K562 (cell line): ENCODE measurements at regions not wholly inside any gene's neighbourhood (a gene's known extent, or its start where the extent isn't known, plus 50 kb on each side); places are given as distances from the start of the nearest gene placed in this dataset.

Source experiments
- ATAC-seq: fragments of 200-7000 bp; cut with Tn5 transposase; 3 replicates; pipeline ENCODE4 v1.9.1; 2020; ENCODE audit warnings: moderate library complexity
- BruUV-seq: library from RNA; stranded (reverse); fragments of 400-500 nt; replicated peaks from 2 replicates; lab custom pipeline; 2021; lab: Mats Ljungman, UMichigan
- CTCF ChIA-PET: fragments of 300-600 bp; formaldehyde crosslinking; extraction: SDS; loops from one replicate; lab custom pipeline; 2021; ENCODE audit warnings: low intra/inter-chr PET ratio; lab: Yijun Ruan, JAX
- POLR2A ChIA-PET: fragments of 300-600, 350-650 bp; sonication (Branson Sonifier 250); formaldehyde crosslinking; extraction: SDS; loops from one replicate; lab custom pipeline; 2021; ENCODE audit warnings: antibody characterized with exemption, inconsistent platforms; lab: Yijun Ruan, JAX
- DNase-seq, 4 experiments: peaks; one replicate each; pipeline versions ENCODE4 v3.0.0 to v3.0.0-alpha.2; 2011 to 2018; ENCODE audit warnings: low spot score in 3 of 4, mixed read lengths in 3 of 4; ENCODE audit errors: extremely low read depth in 1 of 4
- FAIRE-seq: peaks from 2 replicates; lab custom pipeline; 2011; peaks lifted over from hg19 to GRCh38; lab: Jason Lieb, UNC
- H2AFZ ChIP-seq: 2 replicates; pipeline ENCODE4 v1.6.0; 2011; ENCODE audit warnings: low read depth, low read length, control low read depth, inconsistent platforms
- H3K27ac ChIP-seq: fragments of 200-600 bp; 3 replicates; pipeline ENCODE4 v1.8.0; 2011; ENCODE audit warnings: low read depth, mild to moderate bottlenecking, control low read depth, inconsistent platforms, low read length, moderate library complexity, mixed read lengths; ENCODE audit errors: extremely low read depth
- H3K27me3 ChIP-seq, 2 experiments: fragments of 300-600 bp in 1 of 2; 2 replicates in 1 of 2; 3 replicates in 1 of 2; pipeline versions ENCODE4 v1.6.0 to v1.8.0; 2011; ENCODE audit warnings: inconsistent platforms in 2 of 2, low read length in 2 of 2, mild to moderate bottlenecking in 1 of 2, mixed read lengths in 1 of 2, moderate library complexity in 1 of 2; ENCODE audit not compliant: control insufficient read depth in 2 of 2, insufficient read depth in 2 of 2
- H3K36me3 ChIP-seq: fragments of 300-600 bp; 3 replicates; pipeline ENCODE4 v1.8.0; 2011; ENCODE audit warnings: mild to moderate bottlenecking, low read length, inconsistent platforms; ENCODE audit not compliant: control insufficient read depth, insufficient read depth
- H3K4me1 ChIP-seq, 2 experiments: fragments of 200-600 bp in 1 of 2; replicated peaks in 1 of 2; 2 replicates in 1 of 2; 3 replicates in 1 of 2; pipeline versions ENCODE4 v1.5.1 to v1.8.0; 2011; ENCODE audit warnings: inconsistent platforms in 2 of 2, low read length in 2 of 2, mild to moderate bottlenecking in 1 of 2, mixed read lengths in 1 of 2, moderate library complexity in 1 of 2; ENCODE audit not compliant: control insufficient read depth in 2 of 2, insufficient read depth in 2 of 2
- H3K4me2 ChIP-seq: 2 replicates; pipeline ENCODE4 v1.6.1; 2011; ENCODE audit warnings: low read length, control low read depth, inconsistent platforms, mixed read lengths; ENCODE audit not compliant: insufficient read depth
- H3K4me3 ChIP-seq: fragments of 200-600 bp; sonication (generic), shearing (Covaris generic); 2 replicates; pipeline ENCODE4 v1.5.1; 2016; ENCODE audit warnings: control low read depth, inconsistent platforms
- H3K79me2 ChIP-seq: fragments of 200-600 bp; 3 replicates; pipeline ENCODE4 v1.8.0; 2011; ENCODE audit warnings: low read length, inconsistent platforms; ENCODE audit not compliant: control insufficient read depth, insufficient read depth
- H3K9ac ChIP-seq, 2 experiments: 2 replicates each; pipeline versions ENCODE4 v1.6.0 to v1.6.1; 2011; ENCODE audit warnings: low read depth in 2 of 2, low read length in 2 of 2, control low read depth in 1 of 2, inconsistent platforms in 1 of 2, mild to moderate bottlenecking in 1 of 2, mixed read lengths in 1 of 2; ENCODE audit not compliant: insufficient read depth in 1 of 2
- H3K9me1 ChIP-seq: one replicate; pipeline ENCODE4 v1.6.0; 2011; ENCODE audit warnings: inconsistent platforms, mild to moderate bottlenecking, low read length, moderate library complexity; ENCODE audit not compliant: control insufficient read depth, insufficient read depth
- H3K9me3 ChIP-seq: replicated peaks from 2 replicates; pipeline ENCODE4 v1.5.1; 2011; ENCODE audit warnings: low read depth, low read length, inconsistent platforms; ENCODE audit not compliant: control insufficient read depth, insufficient read depth
- H4K20me1 ChIP-seq: replicated peaks from 2 replicates; pipeline ENCODE4 v1.6.1; 2011; ENCODE audit warnings: low read length, inconsistent platforms, mixed read lengths; ENCODE audit not compliant: control insufficient read depth, insufficient read depth
- BMI1 ChIP-seq: fragments of 150-350 bp; IDR thresholded peaks from 2 replicates; pipeline ENCODE4 v1.6.1; 2014; ENCODE audit warnings: low read length
- KDM5B ChIP-seq: fragments of 200-600 bp; sonication (generic); IDR thresholded peaks from 2 replicates; pipeline ENCODE4 v1.6.1; 2012; ENCODE audit warnings: low read depth, mild to moderate bottlenecking, moderate library complexity, low read length, control low read depth, inconsistent platforms; ENCODE audit not compliant: insufficient replicate concordance
- MXI1 ChIP-seq: IDR thresholded peaks from 2 replicates; pipeline ENCODE4 v1.6.1; 2011; ENCODE audit warnings: low read depth, mild to moderate bottlenecking, improper control_type of control experiment, low read length
- RERE ChIP-seq: sonication (generic); formaldehyde crosslinking; IDR thresholded peaks from 2 replicates; pipeline ENCODE4 v1.8.0; 2023; ENCODE audit warnings: missing genetic modification reagents, mild to moderate bottlenecking, borderline replicate concordance
- RUNX1 ChIP-seq: sonication (generic); IDR thresholded peaks from 2 replicates; pipeline ENCODE4 v1.6.1; 2016; ENCODE audit warnings: antibody characterized with exemption, low read depth
- SRF ChIP-seq, 2 experiments: fragments of 250-450, 450-650 bp in 1 of 2; sonication (Bioruptor Pico) in 1 of 2; sonication (generic) in 1 of 2; formaldehyde crosslinking; IDR thresholded peaks; 2 replicates each; pipeline versions ENCODE4 v1.5.0 to v1.5.1; 2020 to 2022; ENCODE audit warnings: mild to moderate bottlenecking in 1 of 2, missing genetic modification reagents in 1 of 2
- TBP ChIP-seq: optimal IDR thresholded peaks from 2 replicates; pipeline ENCODE3; 2011; ENCODE audit warnings: low read depth, low read length, improper control_type of control experiment
- ZNF436 ChIP-seq: fragments of 250-450, 450-650 bp; sonication (Bioruptor Pico); formaldehyde crosslinking; IDR thresholded peaks from 2 replicates; pipeline ENCODE4 v1.7.0; 2020; ENCODE audit warnings: mild to moderate bottlenecking
- WGBS: fragments of 100-300 bp; shearing (Covaris generic); methylation state at CpG from one replicate; pipeline ENCODE4 v1.1.6; 2016; ENCODE audit warnings: low coverage, mixed read lengths; ENCODE audit not compliant: insufficient coverage; ENCODE audit errors: missing lambda C conversion rate; 5-methylcytosine and 5-hydroxymethylcytosine counted together
- in situ Hi-C: fragments of 300-500 bp; cut with MboI; formaldehyde crosslinking; loops from 4 replicates; pipeline ENCODE4 v1.15.0; 2018; ENCODE audit warnings: inconsistent platforms, mixed read lengths
- intact Hi-C: fragments of 100-400 bp; cut with micrococcal nuclease; formaldehyde crosslinking; loops from 2 replicates; pipeline ENCODE4 v1.14.2; 2022
- TF ChIP-seq, protein P1 (sequence below): sonication (generic); formaldehyde crosslinking; IDR thresholded peaks from 2 replicates; pipeline ENCODE4 v1.8.1; 2023; ENCODE audit warnings: mild to moderate bottlenecking, missing genetic modification reagents

GRCh38 chr3:153330901-153331300 lies 168.9 kb downstream of the RAP2B start:
- ATAC-seq (no peak), FAIRE-seq (no peak), DNase-seq (no peak)
- Histone ChIP-seq H4K20me1 (no peaks in the 10 kb centered on the region), H3K27ac (no peak overlapping the region), H3K9me1 (no peaks in the 10 kb centered on the region), H3K4me2 (no peak overlapping the region), H3K9ac (no peak overlapping the region), H3K27me3 (no peaks in the 10 kb centered on the region), H2AFZ (no peak overlapping the region), H3K4me3 (no peak overlapping the region), H3K4me1 (no peaks in the 10 kb centered on the region; a peak in 1 of 5 replicates), H3K9me3 (no peaks in the 10 kb centered on the region), H3K79me2 (no peaks in the 10 kb centered on the region), H3K36me3 (no peaks in the 10 kb centered on the region)
- intact Hi-C loops (no loop called here), in situ Hi-C loops (no loop called here)
- no peak for TF ChIP-seq BMI1
- TF ChIP-seq TBP, result no peak
- no peak for TF ChIP-seq RUNX1
- no peak for TF ChIP-seq MXI1
- no peak for TF ChIP-seq KDM5B
- no peak for TF ChIP-seq SRF (CRISPR knock-in tag; IDR thresholded peaks at IDR 0.05)
- TF ChIP-seq ZNF436 (CRISPR knock-in tag), result no peak
- POLR2A ChIA-PET, result no interaction called here
- CTCF ChIA-PET, result no interaction called here
- WGBS, result 13% methylated on average over 1 of the region's 1 CpG
- BruUV-seq, result no TSS peak

GRCh38 chr3:153331676-153332075 lies 169.7 kb downstream of the RAP2B start:
- intact Hi-C loops, result no loop called here
- in situ Hi-C loops, result no loop called here
- BruUV-seq, result no TSS peak
- TF ChIP-seq RERE (CRISPR knock-in tag), result no peak
- TF ChIP-seq, protein P1, sequence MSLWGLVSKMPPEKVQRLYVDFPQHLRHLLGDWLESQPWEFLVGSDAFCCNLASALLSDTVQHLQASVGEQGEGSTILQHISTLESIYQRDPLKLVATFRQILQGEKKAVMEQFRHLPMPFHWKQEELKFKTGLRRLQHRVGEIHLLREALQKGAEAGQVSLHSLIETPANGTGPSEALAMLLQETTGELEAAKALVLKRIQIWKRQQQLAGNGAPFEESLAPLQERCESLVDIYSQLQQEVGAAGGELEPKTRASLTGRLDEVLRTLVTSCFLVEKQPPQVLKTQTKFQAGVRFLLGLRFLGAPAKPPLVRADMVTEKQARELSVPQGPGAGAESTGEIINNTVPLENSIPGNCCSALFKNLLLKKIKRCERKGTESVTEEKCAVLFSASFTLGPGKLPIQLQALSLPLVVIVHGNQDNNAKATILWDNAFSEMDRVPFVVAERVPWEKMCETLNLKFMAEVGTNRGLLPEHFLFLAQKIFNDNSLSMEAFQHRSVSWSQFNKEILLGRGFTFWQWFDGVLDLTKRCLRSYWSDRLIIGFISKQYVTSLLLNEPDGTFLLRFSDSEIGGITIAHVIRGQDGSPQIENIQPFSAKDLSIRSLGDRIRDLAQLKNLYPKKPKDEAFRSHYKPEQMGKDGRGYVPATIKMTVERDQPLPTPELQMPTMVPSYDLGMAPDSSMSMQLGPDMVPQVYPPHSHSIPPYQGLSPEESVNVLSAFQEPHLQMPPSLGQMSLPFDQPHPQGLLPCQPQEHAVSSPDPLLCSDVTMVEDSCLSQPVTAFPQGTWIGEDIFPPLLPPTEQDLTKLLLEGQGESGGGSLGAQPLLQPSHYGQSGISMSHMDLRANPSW (CRISPR knock-in tag), result no peak

More at GRCh38 chr3:153331676-153332075, 169.7 kb downstream of the RAP2B start:
- H3K36me3 ChIP-seq, result no peaks in the 10 kb centered on the region
- ChIA-PET CTCF (no interaction called here), POLR2A (no interaction called here)
- H2AFZ ChIP-seq, result no peak overlapping the region
- H4K20me1 ChIP-seq, result no peaks in the 10 kb centered on the region
- no peak for DNase-seq
- no peaks in the 10 kb centered on the region; a peak in 1 of 5 replicates for H3K4me1 ChIP-seq
- H3K4me2 ChIP-seq, result no peak overlapping the region
- no peak for ATAC-seq
- no peaks in the 10 kb centered on the region for H3K9me1 ChIP-seq
- no peak overlapping the region for H3K27ac ChIP-seq
- no peaks in the 10 kb centered on the region for H3K27me3 ChIP-seq
- no peaks in the 10 kb centered on the region for H3K79me2 ChIP-seq
- H3K9ac ChIP-seq, result no peak overlapping the region
- no peak overlapping the region for H3K4me3 ChIP-seq
- no peaks in the 10 kb centered on the region for H3K9me3 ChIP-seq
- no peak for FAIRE-seq
